ENCODE measurements at regions not wholly inside any gene's neighbourhood (a gene's known extent, or its start where the extent isn't known, plus 50 kb on each side); places are given as distances from the start of the nearest gene placed in this dataset.
A peak's percentile ranks its signal among the peaks of the same experiment; 100 is the strongest.
"Not testable (repeated sequence)": the region's sequence is repeated elsewhere in the genome, so short reads cannot be mapped to it uniquely, and the experiment has no call there.

GRCh38 chr1:222181191-222181590, 366.7 kb downstream of the HHIPL2 start:
- no peak overlapping the region for H3K27ac ChIP-seq
- no peaks in the 10 kb centered on the region for H3K27me3 ChIP-seq
- intact Hi-C loops (cut with DNase I; ENCODE audit: low total_unique reads) (no loop called here), in situ Hi-C loops (cut with MboI; ENCODE audit: low pct_ligation_motif_present in 1 of 4, low pct_unique_long_range_greater_than_20kb in 1 of 4, low sequenced_read_pairs in 3 of 4) (no loop called here)
- H3K4me3 ChIP-seq = no peak overlapping the region
- no peak for DNase-seq
- WGBS, 2 donors (ENCODE audit: low coverage in 1 of 2) = 59 to 64% methylated on average over 1 of the region's 1 CpG
- no peaks in the 10 kb centered on the region for H3K36me3 ChIP-seq
- TF ChIP-seq POLR2AphosphoS5 (IDR thresholded peaks at IDR 0.05) (no peak), EP300 (IDR thresholded peaks at IDR 0.05; ENCODE audit: low read depth) (no peak), POLR2A (IDR thresholded peaks at IDR 0.05) (no peak)
- no peaks in the 10 kb centered on the region for H3K9me3 ChIP-seq
- no peaks in the 10 kb centered on the region for H3K4me1 ChIP-seq

GRCh38 chr1:222177496-222177895, 370.4 kb downstream of the HHIPL2 start:
- DNase-seq; H3K36me3 ChIP-seq; H3K27me3 ChIP-seq; H3K9me3 ChIP-seq; intact Hi-C loops (cut with DNase I; ENCODE audit: low total_unique reads); H3K27ac ChIP-seq; in situ Hi-C loops (cut with MboI; ENCODE audit: low pct_ligation_motif_present in 1 of 4, low pct_unique_long_range_greater_than_20kb in 1 of 4, low sequenced_read_pairs in 3 of 4); H3K4me1 ChIP-seq; H3K4me3 ChIP-seq: not testable (repeated sequence)
- WGBS, 2 donors (ENCODE audit: low coverage in 1 of 2) = 74 to 86% methylated on average over 4 of the region's 4 CpGs

DNA sequence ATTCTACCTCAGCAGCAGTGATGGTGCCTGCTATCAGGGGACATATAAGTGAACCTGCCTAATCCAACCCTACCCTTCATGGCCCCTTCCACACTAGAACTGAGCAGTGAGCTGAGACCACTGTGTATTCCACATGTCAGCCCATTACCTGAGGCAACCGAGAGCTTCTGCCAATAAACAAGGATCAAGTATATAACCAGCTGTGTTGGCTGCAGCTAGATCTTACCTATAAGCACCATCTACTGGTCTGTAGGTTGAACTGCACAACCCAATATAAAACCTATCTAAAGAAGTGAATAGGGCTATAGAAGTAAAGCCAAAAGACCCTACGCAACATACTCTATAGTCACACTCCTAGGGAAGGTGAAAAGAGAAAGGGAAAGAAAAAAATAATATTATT, 376.9 kb downstream of the HHIPL2 start:
- no peaks in the 10 kb centered on the region for H3K36me3 ChIP-seq
- 48 to 100% methylated on average over 1 to 2 of the region's 2 CpGs for WGBS, 2 donors (ENCODE audit: low coverage in 1 of 2)
- H3K4me1 ChIP-seq = no peaks in the 10 kb centered on the region
- H3K9me3 ChIP-seq = no peaks in the 10 kb centered on the region
- H3K4me3 ChIP-seq = no peak overlapping the region
- DNase-seq = no peak
- no peaks in the 10 kb centered on the region for H3K27me3 ChIP-seq
- in situ Hi-C loops (cut with MboI; ENCODE audit: low pct_ligation_motif_present in 1 of 4, low pct_unique_long_range_greater_than_20kb in 1 of 4, low sequenced_read_pairs in 3 of 4) = no loop called here
- no peak overlapping the region for H3K27ac ChIP-seq
- TF ChIP-seq, protein P1, sequence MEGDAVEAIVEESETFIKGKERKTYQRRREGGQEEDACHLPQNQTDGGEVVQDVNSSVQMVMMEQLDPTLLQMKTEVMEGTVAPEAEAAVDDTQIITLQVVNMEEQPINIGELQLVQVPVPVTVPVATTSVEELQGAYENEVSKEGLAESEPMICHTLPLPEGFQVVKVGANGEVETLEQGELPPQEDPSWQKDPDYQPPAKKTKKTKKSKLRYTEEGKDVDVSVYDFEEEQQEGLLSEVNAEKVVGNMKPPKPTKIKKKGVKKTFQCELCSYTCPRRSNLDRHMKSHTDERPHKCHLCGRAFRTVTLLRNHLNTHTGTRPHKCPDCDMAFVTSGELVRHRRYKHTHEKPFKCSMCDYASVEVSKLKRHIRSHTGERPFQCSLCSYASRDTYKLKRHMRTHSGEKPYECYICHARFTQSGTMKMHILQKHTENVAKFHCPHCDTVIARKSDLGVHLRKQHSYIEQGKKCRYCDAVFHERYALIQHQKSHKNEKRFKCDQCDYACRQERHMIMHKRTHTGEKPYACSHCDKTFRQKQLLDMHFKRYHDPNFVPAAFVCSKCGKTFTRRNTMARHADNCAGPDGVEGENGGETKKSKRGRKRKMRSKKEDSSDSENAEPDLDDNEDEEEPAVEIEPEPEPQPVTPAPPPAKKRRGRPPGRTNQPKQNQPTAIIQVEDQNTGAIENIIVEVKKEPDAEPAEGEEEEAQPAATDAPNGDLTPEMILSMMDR (IDR thresholded peaks at IDR 0.05) = peak; percentile 43 to 59 (median 48)
- TF ChIP-seq POLR2AphosphoS5 (IDR thresholded peaks at IDR 0.05) = no peak
- TF ChIP-seq EP300 (IDR thresholded peaks at IDR 0.05; ENCODE audit: low read depth) = no peak
- TF ChIP-seq POLR2A (IDR thresholded peaks at IDR 0.05) = no peak
- intact Hi-C loops (cut with DNase I; ENCODE audit: low total_unique reads) = no loop called here

GRCh38 chr1:222168621-222169020, 379.3 kb downstream of the HHIPL2 start:
- Histone ChIP-seq H3K9me3 (no peaks in the 10 kb centered on the region), H3K4me3 (no peak overlapping the region), H3K27me3 (no peaks in the 10 kb centered on the region), H3K36me3 (no peaks in the 10 kb centered on the region), H3K4me1 (no peaks in the 10 kb centered on the region), H3K27ac (no peak overlapping the region)
- in situ Hi-C loops (cut with MboI; ENCODE audit: low pct_ligation_motif_present in 1 of 4, low pct_unique_long_range_greater_than_20kb in 1 of 4, low sequenced_read_pairs in 3 of 4) = no loop called here
- 94% methylated on average over 1 of the region's 1 CpG; no CpG with 5 or more reads in 1 of the 2 donors for WGBS, 2 donors (ENCODE audit: low coverage in 1 of 2)
- TF ChIP-seq POLR2A (IDR thresholded peaks at IDR 0.05) (no peak), POLR2AphosphoS5 (IDR thresholded peaks at IDR 0.05) (no peak), EP300 (IDR thresholded peaks at IDR 0.05; ENCODE audit: low read depth) (no peak)
- TF ChIP-seq, protein P1 (IDR thresholded peaks at IDR 0.05) = no peak
- no peak for DNase-seq
- intact Hi-C loops (cut with DNase I; ENCODE audit: low total_unique reads) = no loop called here

GRCh38 chr1:222167896-222168295, 380.0 kb downstream of the HHIPL2 start:
- Histone ChIP-seq H3K27me3 (no peaks in the 10 kb centered on the region), H3K9me3 (no peaks in the 10 kb centered on the region), H3K4me1 (no peaks in the 10 kb centered on the region), H3K36me3 (no peaks in the 10 kb centered on the region), H3K27ac (no peak overlapping the region), H3K4me3 (no peak overlapping the region)
- intact Hi-C loops (cut with DNase I; ENCODE audit: low total_unique reads) = no loop called here
- no peak for TF ChIP-seq POLR2AphosphoS5 (IDR thresholded peaks at IDR 0.05)
- TF ChIP-seq EP300 (IDR thresholded peaks at IDR 0.05; ENCODE audit: low read depth) = no peak
- no peak for TF ChIP-seq POLR2A (IDR thresholded peaks at IDR 0.05)
- TF ChIP-seq, protein P1 (IDR thresholded peaks at IDR 0.05) = no peak
- WGBS, 2 donors (ENCODE audit: low coverage in 1 of 2) = 73 to 75% methylated on average over 1 of the region's 1 CpG
- DNase-seq = no peak
- in situ Hi-C loops (cut with MboI; ENCODE audit: low pct_ligation_motif_present in 1 of 4, low pct_unique_long_range_greater_than_20kb in 1 of 4, low sequenced_read_pairs in 3 of 4) = no loop called here
